HG03571 (cell line): ENCODE measurements at regions not wholly inside any gene's neighbourhood (a gene's known extent, or its start where the extent isn't known, plus 50 kb on each side); places are given as distances from the start of the nearest gene placed in this dataset.
"Not testable (repeated sequence)": the region's sequence is repeated elsewhere in the genome, so short reads cannot be mapped to it uniquely, and the experiment has no call there.

Experiments used
- ATAC-seq: cut with Tn5 transposase; IDR thresholded peaks from one replicate; pipeline ENCODE4 v1.9.1; 2021; ENCODE audit not compliant: unreplicated experiment

DNA sequence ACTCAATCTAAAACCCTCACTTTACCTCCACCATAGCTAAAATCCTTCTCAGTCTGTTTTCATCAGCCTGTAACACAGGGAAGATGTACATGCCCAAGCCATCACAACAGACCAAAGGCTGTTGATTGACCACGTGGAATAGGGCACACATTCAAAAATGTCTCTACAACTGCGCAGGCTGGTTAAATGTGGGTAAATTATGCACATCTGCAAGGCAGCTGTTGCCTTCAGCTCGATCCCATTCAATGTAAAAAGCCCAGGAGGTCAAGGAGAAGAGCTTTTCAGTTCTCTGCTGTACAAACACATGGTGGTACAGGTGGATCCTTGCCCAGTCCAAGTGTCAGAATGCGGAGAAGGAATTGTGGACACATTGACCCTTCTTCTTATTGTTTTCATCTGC, 354.0 kb downstream of the FLRT2 start:
- no peak for ATAC-seq

- ATAC-seq, result no peak
These were observed 353.2 kb downstream of the FLRT2 start for GRCh38 chr14:85883101-85883500.

GRCh38 chr14:85881935-85882334, 352.0 kb downstream of the FLRT2 start:
- ATAC-seq, result no peak

- ATAC-seq, result no peak
These were observed 348.9 kb downstream of the FLRT2 start for GRCh38 chr14:85878874-85879273.

- no peak for ATAC-seq
These were observed 343.1 kb downstream of the FLRT2 start for GRCh38 chr14:85873006-85873405.

DNA sequence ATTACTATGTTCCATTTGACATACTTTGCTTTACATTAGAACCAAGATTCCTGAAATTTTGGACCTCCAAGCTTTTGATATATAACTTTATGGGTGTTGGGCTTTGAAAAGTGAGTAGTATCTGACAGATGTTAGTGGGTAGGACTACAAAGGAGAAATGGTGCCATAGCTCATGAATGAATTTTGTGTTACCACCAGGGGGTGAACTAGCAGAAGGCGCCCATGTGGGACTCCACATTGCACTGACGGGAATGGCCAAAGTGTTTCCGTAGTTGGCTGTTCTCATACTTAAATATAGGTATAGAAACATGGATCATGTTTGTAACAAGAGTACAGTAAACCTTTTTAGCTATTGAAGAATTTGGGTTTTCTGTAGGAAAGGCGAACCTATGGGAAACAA, 337.5 kb downstream of the FLRT2 start:
- no peak for ATAC-seq

DNA sequence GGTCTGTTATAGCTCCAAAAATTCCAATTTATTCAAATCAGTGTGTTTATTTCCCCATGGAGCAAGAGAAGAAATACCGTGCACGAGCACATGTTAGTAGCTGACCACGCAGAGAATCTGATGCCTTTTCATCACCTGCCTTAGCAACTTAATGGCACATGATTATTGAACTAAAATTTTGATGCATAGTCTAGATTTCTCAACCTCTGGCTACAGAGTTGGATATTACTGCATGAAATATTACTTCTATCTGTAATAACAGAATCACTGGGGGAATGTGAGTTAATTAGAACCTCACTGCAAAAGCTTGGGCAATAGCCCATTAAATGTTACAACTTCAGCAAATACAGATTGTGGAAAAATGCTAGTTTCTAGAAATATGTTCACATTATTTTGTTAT, 335.8 kb downstream of the FLRT2 start:
- no peak for ATAC-seq

- ATAC-seq, result no peak
These were observed 328.7 kb downstream of the FLRT2 start for GRCh38 chr14:85858634-85859033.

DNA sequence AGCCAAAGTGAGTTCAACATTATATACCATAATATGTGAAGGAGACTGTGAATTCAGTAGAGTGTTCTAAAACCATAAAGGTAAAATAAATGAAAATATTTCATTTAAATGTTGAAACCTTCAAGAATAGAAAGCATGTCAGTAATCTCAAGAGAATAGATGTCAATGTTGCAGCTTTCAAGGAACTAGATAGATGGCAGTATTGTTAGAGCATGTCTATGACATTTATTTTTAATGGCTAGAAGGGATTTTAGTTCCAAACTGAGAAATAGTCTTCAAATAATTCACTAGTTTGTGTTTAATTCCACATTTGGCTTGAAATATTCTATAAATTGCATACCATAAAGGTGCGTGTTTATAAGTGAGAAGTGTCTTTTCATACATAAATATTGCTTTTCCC, 326.5 kb downstream of the FLRT2 start:
- ATAC-seq, result no peak

- no peak for ATAC-seq
These were observed 324.1 kb downstream of the FLRT2 start for GRCh38 chr14:85853996-85854526.

- ATAC-seq, result no peak
These were observed 323.0 kb downstream of the FLRT2 start for GRCh38 chr14:85852906-85853305.

- not testable (repeated sequence) for ATAC-seq
These were observed 322.2 kb downstream of the FLRT2 start for GRCh38 chr14:85852123-85852522.

GRCh38 chr14:85830549-85830948, 300.6 kb downstream of the FLRT2 start:
- not testable (repeated sequence) for ATAC-seq

GRCh38 chr14:85829601-85830000, 299.7 kb downstream of the FLRT2 start:
- ATAC-seq, result not testable (repeated sequence)

DNA sequence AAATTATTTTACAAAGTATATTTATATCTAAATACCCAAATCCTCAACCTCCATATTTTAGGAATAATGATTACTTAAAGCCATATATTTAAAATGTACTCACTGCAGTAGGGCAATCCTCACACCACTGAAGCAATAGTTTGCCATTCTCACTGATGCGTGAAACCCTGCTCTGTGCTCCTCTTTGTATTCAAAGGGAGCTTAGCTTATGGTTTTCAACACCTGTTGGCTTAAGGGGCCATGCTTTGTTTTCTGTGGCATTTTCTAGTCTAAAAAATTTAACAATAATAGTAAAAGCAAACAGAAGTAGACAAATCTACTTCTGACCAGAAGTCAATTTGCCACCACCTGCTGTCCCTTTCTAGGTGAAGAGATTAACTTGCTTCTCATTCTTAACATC, 294.6 kb downstream of the FLRT2 start:
- no peak for ATAC-seq

DNA sequence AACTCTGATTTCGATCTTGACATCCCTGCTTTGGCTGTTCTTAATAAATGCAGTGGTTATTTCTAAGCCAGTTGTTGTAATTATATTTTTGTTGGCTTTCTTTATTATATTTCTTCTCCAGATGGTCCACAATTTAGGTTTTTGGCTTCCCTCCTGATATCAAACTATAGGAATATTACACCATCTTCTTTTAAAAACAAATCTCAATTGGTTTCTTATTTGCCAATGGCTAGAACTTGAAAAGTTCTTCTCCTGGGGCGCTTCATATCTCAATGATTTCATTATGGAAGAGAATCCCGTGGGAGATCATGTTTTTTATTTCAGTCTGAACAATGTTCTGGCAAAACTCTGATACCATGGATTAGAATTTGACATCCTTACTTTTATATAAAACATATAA, 292.3 kb downstream of the FLRT2 start:
- no peak for ATAC-seq

GRCh38 chr14:85817430-85817829, 287.5 kb downstream of the FLRT2 start:
- ATAC-seq, result no peak

DNA sequence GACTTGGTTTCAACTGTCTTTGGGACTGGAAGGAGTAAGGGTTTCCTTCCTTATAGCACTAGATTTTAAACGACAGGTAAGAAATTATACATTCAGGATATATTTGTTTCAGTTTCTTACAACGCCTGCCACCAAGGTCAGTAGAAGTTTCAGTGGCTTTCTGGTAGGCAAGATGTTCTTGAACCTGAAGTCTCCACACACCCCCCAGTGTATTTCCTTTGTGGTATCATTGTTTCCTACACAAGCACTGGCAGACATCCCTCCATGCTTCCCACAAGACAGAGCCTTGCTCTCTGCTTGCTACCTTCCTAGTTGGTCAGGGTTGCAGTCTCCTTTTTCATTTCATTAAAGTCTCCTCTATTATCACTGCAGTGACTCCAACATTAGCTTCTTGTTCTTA, 283.1 kb downstream of the FLRT2 start:
- no peak for ATAC-seq

- no peak for ATAC-seq
These were observed 281.4 kb downstream of the FLRT2 start for GRCh38 chr14:85811340-85811739.

DNA sequence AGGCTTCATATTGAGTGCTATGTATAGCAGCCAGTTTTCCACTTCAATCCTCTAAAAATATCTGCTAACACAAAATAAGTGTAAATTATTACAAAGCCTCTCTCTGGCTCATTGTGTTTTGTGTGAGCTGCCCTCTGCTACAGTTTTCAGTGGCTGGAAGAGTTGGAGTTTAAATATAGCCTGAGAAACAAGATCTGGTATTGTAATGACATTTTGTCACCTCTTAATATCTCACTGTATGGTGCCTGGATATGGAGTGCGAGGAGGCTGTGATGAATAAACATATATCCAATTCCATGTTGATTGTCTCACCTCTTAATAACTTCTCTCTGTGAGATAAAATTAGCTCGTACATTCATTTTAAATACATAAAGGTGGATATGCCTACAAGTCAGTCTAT, 269.7 kb downstream of the FLRT2 start:
- no peak for ATAC-seq

GRCh38 chr14:85798856-85799255, 268.9 kb downstream of the FLRT2 start:
- no peak for ATAC-seq

DNA sequence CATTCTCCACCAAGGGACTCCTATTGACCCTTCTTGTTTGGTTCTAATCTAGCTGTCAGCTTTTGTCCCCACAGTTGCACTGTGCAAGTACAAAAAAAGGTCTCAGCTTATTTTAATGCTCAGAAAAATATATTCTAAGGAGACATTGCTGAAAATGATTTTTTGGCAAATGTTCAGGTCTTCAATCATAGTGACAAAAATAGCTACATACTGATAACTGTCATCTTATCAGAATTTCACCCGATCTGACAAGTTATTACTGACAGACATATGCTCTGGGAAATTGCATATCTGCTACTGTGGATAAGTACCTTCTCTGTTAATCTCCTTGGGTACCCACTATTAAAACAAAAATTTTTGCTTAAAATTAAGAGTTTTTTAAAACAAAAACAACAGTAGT, 263.6 kb downstream of the FLRT2 start:
- no peak for ATAC-seq

DNA sequence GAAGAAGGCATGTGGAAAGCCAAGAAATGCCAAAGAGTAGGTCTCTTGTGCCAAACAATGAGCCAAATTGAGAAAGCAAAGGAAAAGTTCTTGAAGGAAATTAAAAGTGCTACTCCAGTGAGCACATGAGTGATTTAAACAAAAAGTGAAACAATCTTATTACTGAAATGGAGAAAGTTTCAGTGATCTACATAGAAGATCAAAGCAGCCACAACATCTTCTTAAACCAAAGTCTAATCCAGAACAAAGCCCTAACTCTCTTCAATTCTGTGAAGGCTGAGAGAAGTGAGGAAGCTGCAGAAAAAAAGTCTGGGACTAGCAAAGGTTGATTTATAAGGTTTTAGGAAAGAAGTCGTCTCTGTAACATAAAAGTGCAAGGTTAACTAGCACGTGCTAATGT, 259.6 kb downstream of the FLRT2 start:
- no peak for ATAC-seq
